ENCODE measurements at regions not wholly inside any gene's neighbourhood (a gene's known extent, or its start where the extent isn't known, plus 50 kb on each side); places are given as distances from the start of the nearest gene placed in this dataset.

DNA sequence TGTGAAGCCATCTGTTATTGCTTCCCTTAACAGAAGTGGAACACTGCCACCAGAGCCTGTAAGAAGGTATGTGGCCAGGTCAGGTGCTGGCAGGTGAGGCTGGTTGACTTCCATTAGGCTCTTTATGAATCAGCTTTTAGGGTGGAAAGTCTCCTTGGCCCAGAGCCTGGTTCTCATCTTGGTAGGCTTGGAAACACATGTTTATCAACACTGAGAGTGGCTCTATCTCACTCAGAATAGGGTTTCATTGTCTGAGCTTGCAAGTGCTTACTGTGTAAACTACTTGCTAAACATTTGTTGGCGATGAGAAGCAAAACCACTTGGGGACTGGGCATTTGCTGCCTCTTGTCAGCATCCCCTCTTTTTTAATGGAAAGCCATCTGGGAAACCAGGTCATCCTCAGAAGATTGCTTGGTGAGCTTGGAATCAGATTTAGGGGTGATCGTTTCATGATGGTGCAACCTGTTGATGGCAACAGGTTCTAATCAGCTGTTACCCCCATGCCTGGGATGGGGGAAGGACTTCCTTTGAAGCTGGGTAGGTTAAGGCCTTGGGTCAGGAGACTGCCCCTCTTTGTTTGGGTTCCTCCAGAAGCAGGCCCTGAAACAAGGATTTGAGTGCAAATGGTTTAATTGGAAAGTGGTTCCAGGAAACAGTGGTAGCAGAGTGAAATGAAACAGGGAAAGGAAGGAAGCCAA is 75.0 kb upstream of the AMPD3 start:
- TF ChIP-seq CTCF (IDR thresholded peaks at IDR 0.05) (no peak), POLR2A (IDR thresholded peaks at IDR 0.05) (no peak), EP300 (IDR thresholded peaks at IDR 0.05) (no peak)

Data from tibial nerve (tissue), 4 donors.